Heart right ventricle (tissue), 16 donors: ENCODE measurements at regions not wholly inside any gene's neighbourhood (a gene's known extent, or its start where the extent isn't known, plus 50 kb on each side); places are given as distances from the start of the nearest gene placed in this dataset.

Source experiments
- ATAC-seq, 8 donors: fragments of 200-7000 bp; cut with Tn5 transposase; one replicate each; pipeline ENCODE4 v1.9.1; 2020; ENCODE audit warnings: mild to moderate bottlenecking in 8 of 8, moderate library complexity in 8 of 8, moderate number of reproducible peaks in 1 of 8
- DNase-seq, 2 donors: peaks; one replicate each; pipeline ENCODE4 v3.0.0-alpha.2; 2020
- H3K27ac ChIP-seq, 10 donors: fragments of 200-600 bp; sonication (generic) in 2 of 10; one replicate each; pipeline versions ENCODE4 v1.5.0 to v1.8.0; 2020 to 2022; ENCODE audit warnings: mild to moderate bottlenecking in 3 of 10
- H3K27me3 ChIP-seq, 7 donors: fragments of 200-600 bp; one replicate each; pipeline ENCODE4 v1.8.0; 2021 to 2022; ENCODE audit warnings: mild to moderate bottlenecking in 2 of 7
- H3K36me3 ChIP-seq, 9 donors: fragments of 200-600 bp; sonication (generic) in 1 of 9; one replicate each; pipeline versions ENCODE4 v1.5.0 to v1.8.0; 2020 to 2022; ENCODE audit warnings: mild to moderate bottlenecking in 2 of 9
- H3K4me1 ChIP-seq, 9 donors: fragments of 200-600 bp; sonication (generic) in 1 of 9; one replicate each; pipeline versions ENCODE4 v1.5.0 to v1.8.0; 2020 to 2022; ENCODE audit warnings: mild to moderate bottlenecking in 4 of 9
- H3K4me3 ChIP-seq, 10 donors: fragments of 200-600 bp; sonication (generic) in 2 of 10; one replicate each; pipeline versions ENCODE4 v1.5.0 to v1.8.0; 2020 to 2022; ENCODE audit warnings: mild to moderate bottlenecking in 7 of 10, moderate library complexity in 2 of 10
- H3K9me3 ChIP-seq, 11 donors: fragments of 200-600 bp in 10 of 11; sonication (generic) in 2 of 11; one replicate each; pipeline versions ENCODE4 v1.5.0 to v1.8.0; 2013 to 2022; ENCODE audit warnings: mild to moderate bottlenecking in 2 of 11, control low read depth in 1 of 11, moderate library complexity in 1 of 11
- CTCF ChIP-seq, 9 donors: fragments of 200-600 bp; sonication (generic) in 2 of 9; IDR thresholded peaks; one replicate each; pipeline versions ENCODE4 v1.5.0 to v1.8.0; 2021 to 2022; ENCODE audit warnings: antibody characterized with exemption in 9 of 9, mild to moderate bottlenecking in 5 of 9, moderate library complexity in 1 of 9
- WGBS, 2 donors: extraction: QIAGEN DNeasy Blood & Tissue Kit; methylation state at CpG; one replicate each; pipeline ENCODE4 v1.1.7; 2013; ENCODE audit warnings: inconsistent platforms in 1 of 2; 5-methylcytosine and 5-hydroxymethylcytosine counted together
- intact Hi-C, 10 donors: fragments of 100-400 bp; cut with DNase I; formaldehyde crosslinking; loops; one replicate each; pipeline versions ENCODE4 v1.11.1 to v1.14.2; 2022
- donor health status: Arrhythmogenic right ventricular cardiomyopathy.
- donor health status: ischemic (EF 13 %, LVEDD 7.1; RV severe dilation, severe dysfunction).
- donor health status: healthy with polysubstance abuse.
- donor health status: DM: no; HTN: yes; CAD: no.
- donor health status: DM: no; HTN: no; CAD: no.
- donor health status: ischemic (EF 25% LVEDD 6.9; RV normal size, moderate dysfunction).
- donor health status: ischemic (EF 25% LVEDD 5.7; RV mildly dilated, moderate dysfunction).
- donor health status: healthy.
- donor health status: DM: yes; HTN: yes; CAD: no.
- donor health status: Ischemic cardiomyopathy.
- donor health status: ischemic (EF 35%, LVEDD 5.7; RV mildly dilated, moderate dysfunction).
- donor health status: nonischemic (EF 11% LVEDD 7.7; RV severe dilation, severe dysfunction).
- donor health status: DM: yes; HTN: yes; CAD: no.
- donor health status: PGD.
- donor health status: ischemic (EF 29% LVEDD 5.4; RV normal size, mild dysfunction).
- donor health status: nonischemic (EF 23%, LVEDD 6.1; RV moderate dilation, normal function).

- Histone ChIP-seq H3K36me3 (no peaks in the 10 kb centered on the region), H3K27ac (no peak overlapping the region), H3K9me3 (no peaks in the 10 kb centered on the region), H3K4me3 (no peak overlapping the region), H3K4me1 (no peaks in the 10 kb centered on the region), H3K27me3 (peaks cover 0 to 34% (median 11%) of the 10 kb centered on the region in 7 donors)
- TF ChIP-seq CTCF (IDR thresholded peaks at IDR 0.05), result no peak
- no peak for DNase-seq
- WGBS, 2 donors, result 62 to 67% methylated on average over 18 of the region's 18 CpGs
- peak in 2 of 8 donors; percentile 42 to 52 for ATAC-seq
- intact Hi-C loops, result no loop called here
These were observed 530.3 kb downstream of the TBC1D22A start for GRCh38 chr22:47292546-47293320.

GRCh38 chr22:47291565-47292495 lies 529.4 kb downstream of the TBC1D22A start:
- TF ChIP-seq CTCF (IDR thresholded peaks at IDR 0.05), result no peak
- H3K36me3 ChIP-seq, result no peaks in the 10 kb centered on the region
- H3K27me3 ChIP-seq, result peaks cover 0 to 28% (median 5%) of the 10 kb centered on the region in 7 donors
- DNase-seq (no peak), ATAC-seq (no peak)
- intact Hi-C loops, result no loop called here
- H3K27ac ChIP-seq, result no peak overlapping the region
- no peaks in the 10 kb centered on the region for H3K4me1 ChIP-seq
- no peaks in the 10 kb centered on the region for H3K9me3 ChIP-seq
- 80 to 83% methylated on average over 18 of the region's 18 CpGs for WGBS, 2 donors
- H3K4me3 ChIP-seq, result no peak overlapping the region

DNA sequence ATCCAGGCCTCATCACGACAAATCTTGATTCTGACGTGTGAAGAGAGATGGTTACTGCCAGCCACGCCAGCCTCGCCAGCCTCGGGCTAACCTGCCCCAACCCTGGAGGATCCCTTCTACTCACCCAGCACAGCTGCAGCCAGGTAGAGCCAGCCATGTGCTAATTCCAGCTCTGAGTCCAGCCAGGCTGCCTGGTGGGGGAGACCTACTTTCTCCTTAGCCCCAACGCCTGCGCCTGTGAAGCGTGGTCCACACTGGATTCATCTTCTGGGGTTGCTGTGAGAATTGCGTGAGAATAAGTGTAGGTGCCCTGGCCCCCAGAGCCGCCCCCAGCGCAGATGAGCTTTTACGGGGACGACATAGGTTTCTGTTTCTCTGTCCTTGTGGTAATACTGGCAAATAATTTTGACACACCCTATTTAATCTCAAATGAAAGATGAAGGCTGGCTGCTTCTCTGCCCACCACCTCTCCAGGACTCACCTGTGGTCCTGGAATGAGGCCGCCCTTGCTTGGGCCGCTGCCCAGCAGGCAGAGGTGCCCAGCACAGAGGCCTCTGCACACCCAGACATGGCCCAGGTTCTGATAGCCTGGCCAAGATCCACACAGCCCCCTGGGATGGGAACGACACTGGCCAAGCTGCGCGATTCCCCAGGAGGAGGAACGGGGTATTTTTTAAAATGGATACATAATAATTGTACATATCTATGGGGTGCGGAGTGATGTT lies 528.4 kb downstream of the TBC1D22A start:
- H3K36me3 ChIP-seq, result no peaks in the 10 kb centered on the region
- DNase-seq, result no peak
- no peak for TF ChIP-seq CTCF (IDR thresholded peaks at IDR 0.05)

More for the DNA sequence above, 528.4 kb downstream of the TBC1D22A start:
- Histone ChIP-seq H3K4me1 (no peaks in the 10 kb centered on the region), H3K4me3 (no peak overlapping the region), H3K9me3 (no peaks in the 10 kb centered on the region), H3K27ac (no peak overlapping the region), H3K27me3 (peaks cover 0 to 33% (median 15%) of the 10 kb centered on the region in 7 donors)
- intact Hi-C loops, result no loop called here
- WGBS, 2 donors, result 79 to 86% methylated on average over 20 of the region's 20 CpGs
- no peak for ATAC-seq
